HCT116 (cell line): ENCODE measurements at regions not wholly inside any gene's neighbourhood (a gene's known extent, or its start where the extent isn't known, plus 50 kb on each side); places are given as distances from the start of the nearest gene placed in this dataset.

Experiments
- ATAC-seq: fragments of 200-7000 bp; cut with Tn5 transposase; 2 replicates; pipeline ENCODE4 v1.9.1; 2020; ENCODE audit warnings: mild to moderate bottlenecking, moderate library complexity
- BruUV-seq: library from RNA; stranded (reverse); fragments of 400-500 nt; replicated peaks from 2 replicates; lab custom pipeline; 2021; lab: Mats Ljungman, UMichigan
- CTCF ChIA-PET: fragments of 300-600 bp; sonication (Branson Sonifier 250); formaldehyde crosslinking; loops from one replicate; lab custom pipeline; 2021; ENCODE audit warnings: antibody characterized with exemption; lab: Charles Lee
- POLR2A ChIA-PET: fragments of 300-600, 350-600 bp; sonication (Branson Sonifier 250); formaldehyde crosslinking; loops from one replicate; lab custom pipeline; 2021; ENCODE audit warnings: antibody characterized with exemption; lab: Charles Lee
- RAD21 ChIA-PET, 2 experiments: fragments of 300-600 bp; sonication (Branson Sonifier 250); formaldehyde crosslinking; loops; one replicate each; lab custom pipeline; 2023; ENCODE audit warnings: low total read pairs in 2 of 2; ENCODE audit not compliant: uncharacterized antibody in 2 of 2, unreplicated experiment in 2 of 2, low non-redundant PET in 1 of 2; lab: Charles Lee
- DNase-seq: peaks from one replicate; pipeline ENCODE4 v3.0.0-alpha.2; 2010; ENCODE audit warnings: low read depth, low spot score
- H2AFZ ChIP-seq: fragments of 200-600 bp; shearing (Covaris generic), sonication (generic); 2 replicates; pipeline ENCODE4 v1.6.1; 2017; ENCODE audit warnings: low read depth, mixed run types, mixed read lengths, antibody characterized with exemption, low read length; ENCODE audit not compliant: poor library complexity, severe bottlenecking
- H3K27ac ChIP-seq: 2 replicates; pipeline ENCODE4 v1.5.1; 2012; ENCODE audit warnings: low read depth, low read length
- H3K27me3 ChIP-seq: fragments of 200-600 bp; sonication (generic); 2 replicates; pipeline ENCODE4 v1.6.1; 2016; ENCODE audit warnings: mixed run types, low read length, mixed read lengths; ENCODE audit not compliant: insufficient read depth
- H3K36me3 ChIP-seq, 2 experiments: fragments of 200-500 bp in 1 of 2; fragments of 200-600 bp in 1 of 2; sonication (Bioruptor generic) in 1 of 2; sonication (generic) in 1 of 2; 2 replicates each; pipeline versions ENCODE4 v1.5.1 to v1.6.1; 2014 to 2016; ENCODE audit warnings: low read length in 2 of 2, inconsistent platforms in 1 of 2, mixed read lengths in 1 of 2, mixed run types in 1 of 2; ENCODE audit not compliant: insufficient read depth in 2 of 2, control insufficient read depth in 1 of 2
- H3K4me1 ChIP-seq, 2 experiments: fragments of 200-600 bp in 1 of 2; sonication (generic) in 1 of 2; 2 replicates each; pipeline versions ENCODE4 v1.5.1 to v1.6.1; 2012 to 2017; ENCODE audit warnings: low read length in 2 of 2, inconsistent platforms in 1 of 2, mild to moderate bottlenecking in 1 of 2, mixed read lengths in 1 of 2, mixed run types in 1 of 2, moderate library complexity in 1 of 2; ENCODE audit not compliant: insufficient read depth in 2 of 2, control insufficient read depth in 1 of 2
- H3K4me2 ChIP-seq: fragments of 200-600 bp; sonication (generic); 2 replicates; pipeline ENCODE4 v1.6.1; 2017; ENCODE audit warnings: mixed run types, low read length, mixed read lengths
- H3K4me3 ChIP-seq, 2 experiments: fragments of 200-600 bp in 1 of 2; sonication (generic) in 1 of 2; replicated peaks in 1 of 2; 2 replicates each; pipeline ENCODE4 v1.5.1; 2011 to 2016; ENCODE audit warnings: low read length in 2 of 2, control low read depth in 1 of 2, low read depth in 1 of 2, mild to moderate bottlenecking in 1 of 2, mixed read lengths in 1 of 2, mixed run types in 1 of 2
- H3K79me2 ChIP-seq: fragments of 200-600 bp; sonication (generic); 2 replicates; pipeline ENCODE4 v1.6.1; 2017; ENCODE audit warnings: mild to moderate bottlenecking, mixed run types, low read length, moderate library complexity, mixed read lengths; ENCODE audit not compliant: insufficient read depth
- H3K9ac ChIP-seq: fragments of 200-600 bp; sonication (generic); 2 replicates; pipeline ENCODE4 v1.6.1; 2016; ENCODE audit warnings: low read length, mixed read lengths
- H3K9me2 ChIP-seq: fragments of 200-600 bp; sonication (generic), shearing (Covaris generic); 2 replicates; pipeline ENCODE4 v1.6.1; 2017; ENCODE audit warnings: mixed run types, mild to moderate bottlenecking, moderate library complexity; ENCODE audit not compliant: insufficient read depth
- H3K9me3 ChIP-seq, 2 experiments: fragments of 200-500 bp in 1 of 2; fragments of 200-600 bp in 1 of 2; sonication (Bioruptor generic) in 1 of 2; sonication (generic) in 1 of 2; 2 replicates each; pipeline ENCODE4 v1.6.1; 2014 to 2017; ENCODE audit warnings: low read length in 2 of 2, mixed read lengths in 2 of 2, inconsistent platforms in 1 of 2, low read depth in 1 of 2, mild to moderate bottlenecking in 1 of 2, mixed run types in 1 of 2, moderate library complexity in 1 of 2; ENCODE audit not compliant: control insufficient read depth in 1 of 2, insufficient read depth in 1 of 2
- H4K20me1 ChIP-seq: fragments of 200-600 bp; sonication (generic), shearing (Covaris generic); 2 replicates; pipeline ENCODE4 v1.6.1; 2017; ENCODE audit warnings: mixed run types, mild to moderate bottlenecking, moderate library complexity; ENCODE audit not compliant: insufficient read depth
- CEBPB ChIP-seq: IDR thresholded peaks from 2 replicates; pipeline ENCODE4 v1.6.1; 2012; ENCODE audit warnings: low read depth
- CTCF ChIP-seq, 3 experiments: fragments of 200-600 bp in 1 of 3; sonication (generic) in 1 of 3; IDR thresholded peaks in 2 of 3; conservative IDR thresholded peaks in 1 of 3; 2 replicates each; pipeline ENCODE4 v1.5.1; 2012 to 2017; ENCODE audit warnings: low read depth in 2 of 3, low read length in 2 of 3, antibody characterized with exemption in 1 of 3, borderline replicate concordance in 1 of 3, control low read depth in 1 of 3, mild to moderate bottlenecking in 1 of 3, mixed read lengths in 1 of 3, mixed run types in 1 of 3, moderate library complexity in 1 of 3; ENCODE audit not compliant: insufficient read depth in 1 of 3
- ELF1 ChIP-seq: IDR thresholded peaks from 2 replicates; pipeline ENCODE4 v1.6.1; 2012; ENCODE audit warnings: low read depth, borderline replicate concordance
- EZH2 ChIP-seq: fragments of 200-600 bp; sonication (generic); IDR thresholded peaks from 2 replicates; pipeline ENCODE4 v1.6.1; 2017; ENCODE audit warnings: antibody characterized with exemption, mixed run types
- EZH2phosphoT487 ChIP-seq: fragments of 200-600 bp; IDR thresholded peaks from 2 replicates; pipeline ENCODE4 v1.6.1; 2018; ENCODE audit warnings: antibody characterized with exemption, borderline replicate concordance
- MAX ChIP-seq: IDR thresholded peaks from 2 replicates; pipeline ENCODE4 v1.6.1; 2012
- RAD21 ChIP-seq: IDR thresholded peaks from 2 replicates; pipeline ENCODE4 v1.6.1; 2012; ENCODE audit warnings: low read depth, mild to moderate bottlenecking
- SIN3A ChIP-seq: IDR thresholded peaks from 2 replicates; pipeline ENCODE4 v1.6.1; 2012; ENCODE audit warnings: low read depth
- SP1 ChIP-seq: IDR thresholded peaks from 2 replicates; pipeline ENCODE4 v1.6.1; 2012; ENCODE audit warnings: low read depth
- SRF ChIP-seq: IDR thresholded peaks from 2 replicates; pipeline ENCODE4 v1.6.1; 2012; ENCODE audit warnings: low read depth
- TCF7L2 ChIP-seq: IDR thresholded peaks from 2 replicates; pipeline ENCODE4 v1.7.0; 2011; ENCODE audit warnings: borderline replicate concordance, inconsistent platforms; ENCODE audit not compliant: insufficient read depth, insufficient read length; ENCODE audit errors: extremely low read depth
- ZFX ChIP-seq: fragments of 450-650 bp; IDR thresholded peaks from 2 replicates; pipeline ENCODE4 v1.6.1; 2017
- intact Hi-C: fragments of 100-400 bp; cut with micrococcal nuclease; formaldehyde crosslinking; loops from 2 replicates; pipeline ENCODE4 v1.10.0; 2022
- TF ChIP-seq, protein P1 (sequence below): IDR thresholded peaks from 2 replicates; pipeline ENCODE4 v1.6.1; 2011; ENCODE audit warnings: mild to moderate bottlenecking, low read length, moderate library complexity; ENCODE audit not compliant: insufficient replicate concordance; ENCODE audit errors: extremely low read depth

DNA sequence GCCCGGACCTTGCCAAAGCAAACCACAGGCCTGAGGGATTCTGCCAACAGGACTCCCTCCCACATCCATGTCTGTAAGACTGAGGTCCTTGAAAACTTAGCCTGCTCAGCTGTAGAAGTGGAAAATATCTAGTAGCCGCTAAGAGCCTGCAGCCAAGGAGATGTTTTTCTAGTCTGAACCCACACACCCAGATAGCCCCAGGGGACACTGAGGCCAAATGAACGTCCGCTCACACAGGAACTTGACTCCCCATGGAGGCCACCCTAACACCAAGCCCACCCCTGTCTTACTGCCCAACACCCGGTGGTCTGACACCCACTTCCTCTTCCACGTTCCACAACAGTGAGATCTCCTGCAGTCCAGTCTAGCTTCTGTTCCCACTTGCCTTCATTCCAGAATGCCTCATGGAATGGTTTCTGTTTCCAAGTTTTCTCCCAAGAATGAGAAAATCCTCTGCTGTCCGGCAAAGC lies 174.8 kb downstream of the PLPP3 start:
- H3K4me1 ChIP-seq = peaks cover 0 to 9% of the 10 kb centered on the region in 2 experiments; a peak in 2 of 4 replicates
- TF ChIP-seq ELF1 (no peak), CTCF (IDR thresholded peaks at IDR 0.05 in 2 of 3, conservative IDR thresholded peaks at IDR 0.05 in 1 of 3; ENCODE audit: borderline replicate concordance in 1 of 3, insufficient read depth in 1 of 3, low read depth in 2 of 3, low read length in 2 of 3) (no peak), EZH2 (no peak), SIN3A (no peak), SP1 (no peak), EZH2phosphoT487 (no peak), ZFX (no peak), CEBPB (no peak), RAD21 (no peak), SRF (no peak), TCF7L2 (no peak), MAX (no peak)
- TF ChIP-seq, protein P1, sequence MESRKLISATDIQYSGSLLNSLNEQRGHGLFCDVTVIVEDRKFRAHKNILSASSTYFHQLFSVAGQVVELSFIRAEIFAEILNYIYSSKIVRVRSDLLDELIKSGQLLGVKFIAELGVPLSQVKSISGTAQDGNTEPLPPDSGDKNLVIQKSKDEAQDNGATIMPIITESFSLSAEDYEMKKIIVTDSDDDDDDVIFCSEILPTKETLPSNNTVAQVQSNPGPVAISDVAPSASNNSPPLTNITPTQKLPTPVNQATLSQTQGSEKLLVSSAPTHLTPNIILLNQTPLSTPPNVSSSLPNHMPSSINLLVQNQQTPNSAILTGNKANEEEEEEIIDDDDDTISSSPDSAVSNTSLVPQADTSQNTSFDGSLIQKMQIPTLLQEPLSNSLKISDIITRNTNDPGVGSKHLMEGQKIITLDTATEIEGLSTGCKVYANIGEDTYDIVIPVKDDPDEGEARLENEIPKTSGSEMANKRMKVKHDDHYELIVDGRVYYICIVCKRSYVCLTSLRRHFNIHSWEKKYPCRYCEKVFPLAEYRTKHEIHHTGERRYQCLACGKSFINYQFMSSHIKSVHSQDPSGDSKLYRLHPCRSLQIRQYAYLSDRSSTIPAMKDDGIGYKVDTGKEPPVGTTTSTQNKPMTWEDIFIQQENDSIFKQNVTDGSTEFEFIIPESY = no peak
- TF ChIP-seq, all 23 proteins: peak for 0
- no TSS peak for BruUV-seq
- DNase-seq (no peak), ATAC-seq (no peak)
- POLR2A ChIA-PET = no interaction called here
- no peak overlapping the region for H3K4me2 ChIP-seq
- no peaks in the 10 kb centered on the region for H3K9me2 ChIP-seq
- intact Hi-C loops = loop anchor here (10.0 kb wide), 1 partner anchor 300 kb away; no protein-coding TSS in a partner anchor
- RAD21 ChIA-PET = no interaction called here
- no peak overlapping the region for H3K27ac ChIP-seq
- no peaks in the 10 kb centered on the region for H4K20me1 ChIP-seq
- H3K4me3 ChIP-seq = no peak overlapping the region
- CTCF ChIA-PET = interaction anchor here (1.8 kb wide), 1 partner anchor 180 kb away, joined by 4 read pairs; no protein-coding TSS in a partner anchor
- H3K36me3 ChIP-seq = no peaks in the 10 kb centered on the region
- H3K79me2 ChIP-seq = no peaks in the 10 kb centered on the region
- no peak overlapping the region for H2AFZ ChIP-seq
- H3K9ac ChIP-seq = no peak overlapping the region
- H3K27me3 ChIP-seq = no peaks in the 10 kb centered on the region
- no peaks in the 10 kb centered on the region for H3K9me3 ChIP-seq
